HepG2 (cell line): ENCODE measurements at regions not wholly inside any gene's neighbourhood (a gene's known extent, or its start where the extent isn't known, plus 50 kb on each side); places are given as distances from the start of the nearest gene placed in this dataset.

Experiments
- ATAC-seq: fragments of 200-7000 bp; cut with Tn5 transposase; 3 replicates; pipeline ENCODE4 v1.9.1; 2020; ENCODE audit warnings: mild to moderate bottlenecking, moderate library complexity
- BruUV-seq: library from RNA; stranded (reverse); fragments of 400-500 nt; replicated peaks from 2 replicates; lab custom pipeline; 2021; lab: Mats Ljungman, UMichigan
- CTCF ChIA-PET: fragments of 300-600 bp; formaldehyde crosslinking; extraction: SDS; loops from one replicate; lab custom pipeline; 2021; ENCODE audit warnings: low total read pairs, inconsistent platforms, low intra/inter-chr PET ratio; lab: Yijun Ruan, JAX
- POLR2A ChIA-PET: fragments of 350-600 bp; sonication (Branson Sonifier 250); formaldehyde crosslinking; loops from one replicate; lab custom pipeline; 2020; ENCODE audit warnings: antibody characterized with exemption, inconsistent platforms; lab: Yijun Ruan, JAX
- DNase-seq: peaks from one replicate; pipeline ENCODE4 v3.0.0-alpha.2; 2015; ENCODE audit warnings: low spot score
- FAIRE-seq: peaks from 3 replicates; lab custom pipeline; 2011; peaks lifted over from hg19 to GRCh38; lab: Jason Lieb, UNC
- H2AFZ ChIP-seq: one replicate; pipeline ENCODE4 v1.6.1; 2011; ENCODE audit warnings: low read length, inconsistent platforms
- H3K27ac ChIP-seq: fragments of 300-600 bp; 3 replicates; pipeline ENCODE4 v1.8.0; 2011; ENCODE audit warnings: mixed run types, mild to moderate bottlenecking, mixed read lengths, low read length, inconsistent platforms; ENCODE audit not compliant: insufficient read depth; ENCODE audit errors: extremely low read length
- H3K27me3 ChIP-seq, 2 experiments: fragments of 200-600 bp in 1 of 2; 2 replicates in 1 of 2; 3 replicates in 1 of 2; pipeline versions ENCODE4 v1.6.0 to v1.8.0; 2011; ENCODE audit warnings: low read length in 2 of 2, mild to moderate bottlenecking in 2 of 2, moderate library complexity in 2 of 2, inconsistent platforms in 1 of 2; ENCODE audit not compliant: insufficient read depth in 2 of 2, control insufficient read depth in 1 of 2
- H3K36me3 ChIP-seq, 2 experiments: fragments of 200-600 bp in 1 of 2; replicated peaks in 1 of 2; 2 replicates in 1 of 2; 3 replicates in 1 of 2; pipeline versions ENCODE4 v1.5.1 to v1.8.0; 2011; ENCODE audit warnings: low read length in 2 of 2, inconsistent platforms in 1 of 2; ENCODE audit not compliant: insufficient read depth in 2 of 2, control insufficient read depth in 1 of 2
- H3K4me1 ChIP-seq: 2 replicates; pipeline ENCODE4 v1.5.1; 2012; ENCODE audit warnings: low read length, inconsistent platforms; ENCODE audit not compliant: insufficient read depth
- H3K4me2 ChIP-seq: 2 replicates; pipeline ENCODE4 v1.6.0; 2011; ENCODE audit warnings: low read depth, low read length, inconsistent platforms
- H3K4me3 ChIP-seq, 3 experiments: fragments of 200-600 bp in 1 of 3; sonication (generic), shearing (Covaris generic) in 1 of 3; replicated peaks in 1 of 3; 2 replicates each; pipeline ENCODE4 v1.5.1; 2011 to 2016; ENCODE audit warnings: low read length in 3 of 3, inconsistent platforms in 2 of 3, low read depth in 2 of 3, mild to moderate bottlenecking in 2 of 3, control low read depth in 1 of 3, mixed read lengths in 1 of 3; ENCODE audit not compliant: insufficient read depth in 1 of 3
- H3K79me2 ChIP-seq: one replicate; pipeline ENCODE4 v1.6.1; 2011; ENCODE audit warnings: low read length, inconsistent platforms; ENCODE audit not compliant: insufficient read depth
- H3K9ac ChIP-seq: 2 replicates; pipeline ENCODE4 v1.6.0; 2011; ENCODE audit warnings: mild to moderate bottlenecking, low read depth, low read length, inconsistent platforms; ENCODE audit not compliant: insufficient read depth
- H3K9me3 ChIP-seq: 2 replicates; pipeline ENCODE4 v1.5.1; 2012; ENCODE audit warnings: mild to moderate bottlenecking, low read length
- H4K20me1 ChIP-seq: 2 replicates; pipeline ENCODE4 v1.6.0; 2011; ENCODE audit warnings: inconsistent platforms, mild to moderate bottlenecking, low read length, moderate library complexity; ENCODE audit not compliant: insufficient read depth
- AGO1 ChIP-seq: fragments of 200-400 bp; formaldehyde crosslinking; IDR thresholded peaks from 2 replicates; pipeline ENCODE4 v1.6.1; 2017; ENCODE audit warnings: mild to moderate bottlenecking, low read depth, low read length, moderate library complexity; ENCODE audit not compliant: poor library complexity, severe bottlenecking
- CREM ChIP-seq, 2 experiments: sonication (generic) in 1 of 2; formaldehyde crosslinking in 1 of 2; IDR thresholded peaks; 2 replicates each; pipeline versions ENCODE4 v1.4.0 to v1.6.1; 2016 to 2020; ENCODE audit warnings: antibody characterized with exemption in 1 of 2, mild to moderate bottlenecking in 1 of 2, missing genetic modification reagents in 1 of 2
- DMAP1 ChIP-seq: IDR thresholded peaks from 2 replicates; pipeline ENCODE4 v1.6.1; 2016
- GTF2F1 ChIP-seq: fragments of 150-350 bp; IDR thresholded peaks from 2 replicates; pipeline ENCODE4 v1.6.1; 2014; ENCODE audit warnings: low read length
- GZF1 ChIP-seq: sonication (generic); formaldehyde crosslinking; IDR thresholded peaks from 2 replicates; pipeline ENCODE4 v1.5.1; 2020; ENCODE audit warnings: mild to moderate bottlenecking, missing genetic modification reagents
- HCFC1 ChIP-seq: fragments of 150-350 bp; IDR thresholded peaks from 2 replicates; pipeline ENCODE4 v1.6.1; 2014; ENCODE audit warnings: low read depth, low read length
- HNF4A ChIP-seq: sonication (generic); formaldehyde crosslinking; IDR thresholded peaks from 2 replicates; pipeline ENCODE4 v1.4.0; 2020; ENCODE audit warnings: missing genetic modification reagents
- HNRNPUL1 ChIP-seq: fragments of 200-400 bp; formaldehyde crosslinking; IDR thresholded peaks from 2 replicates; pipeline ENCODE4 v1.6.1; 2017; ENCODE audit warnings: low read depth, mild to moderate bottlenecking, low read length, moderate library complexity
- MLLT10 ChIP-seq: sonication (generic); formaldehyde crosslinking; IDR thresholded peaks from 2 replicates; pipeline ENCODE4 v1.4.0; 2020; ENCODE audit warnings: missing genetic modification reagents
- NFKB2 ChIP-seq: sonication (generic); formaldehyde crosslinking; IDR thresholded peaks from 2 replicates; pipeline ENCODE4 v1.4.0; 2020; ENCODE audit warnings: missing genetic modification reagents, borderline replicate concordance
- SMC3 ChIP-seq: IDR thresholded peaks from 2 replicates; pipeline ENCODE4 v1.6.1; 2011; ENCODE audit warnings: low read length, improper control_type of control experiment
- SP140L ChIP-seq: sonication (generic); formaldehyde crosslinking; IDR thresholded peaks from 2 replicates; pipeline ENCODE4 v1.4.0; 2020; ENCODE audit warnings: missing genetic modification reagents, borderline replicate concordance
- SPEN ChIP-seq: sonication (generic); formaldehyde crosslinking; IDR thresholded peaks from 2 replicates; pipeline ENCODE4 v1.5.1; 2020; ENCODE audit warnings: low read depth, mild to moderate bottlenecking, missing genetic modification reagents
- ZFY ChIP-seq: sonication (generic); formaldehyde crosslinking; IDR thresholded peaks from 2 replicates; pipeline ENCODE4 v1.4.0; 2020; ENCODE audit warnings: missing genetic modification reagents
- ZNF337 ChIP-seq: sonication (generic); formaldehyde crosslinking; IDR thresholded peaks from 2 replicates; pipeline ENCODE4 v1.5.1; 2020; ENCODE audit warnings: missing genetic modification reagents, low read depth, mild to moderate bottlenecking, borderline replicate concordance
- ZNF619 ChIP-seq: sonication (generic); formaldehyde crosslinking; IDR thresholded peaks from 2 replicates; pipeline ENCODE4 v1.4.0; 2020; ENCODE audit warnings: mild to moderate bottlenecking, missing genetic modification reagents
- ZSCAN9 ChIP-seq: IDR thresholded peaks from 2 replicates; pipeline ENCODE4 v1.6.1; 2016; ENCODE audit warnings: borderline replicate concordance
- whole genome bisulfite sequencing: methylation state at CpG from one replicate; pipeline ENCODE4 v1.1.6; 2017; ENCODE audit warnings: low lambda C conversion rate; 5-methylcytosine and 5-hydroxymethylcytosine counted together
- in situ Hi-C: cut with HindIII; loops from 2 replicates; pipeline ENCODE4 v1.10.0; 2017; ENCODE audit warnings: low pct_unique_long_range_greater_than_20kb; ENCODE audit not compliant: extremely low pct_ligation_motif_present
- intact Hi-C: fragments of 100-400 bp; cut with micrococcal nuclease; formaldehyde crosslinking; loops from one replicate; pipeline ENCODE4 v1.10.0; 2022; ENCODE audit not compliant: unreplicated experiment
- TF ChIP-seq, protein P1 (sequence below): IDR thresholded peaks from 2 replicates; pipeline ENCODE4 v1.6.1; 2016; ENCODE audit warnings: missing compliant biosample characterization, missing genetic modification reagents, borderline replicate concordance
- TF ChIP-seq, protein P2 (sequence below): IDR thresholded peaks from 2 replicates; pipeline ENCODE4 v1.6.1; 2012; ENCODE audit warnings: low read depth, low read length, improper control_type of control experiment

DNA sequence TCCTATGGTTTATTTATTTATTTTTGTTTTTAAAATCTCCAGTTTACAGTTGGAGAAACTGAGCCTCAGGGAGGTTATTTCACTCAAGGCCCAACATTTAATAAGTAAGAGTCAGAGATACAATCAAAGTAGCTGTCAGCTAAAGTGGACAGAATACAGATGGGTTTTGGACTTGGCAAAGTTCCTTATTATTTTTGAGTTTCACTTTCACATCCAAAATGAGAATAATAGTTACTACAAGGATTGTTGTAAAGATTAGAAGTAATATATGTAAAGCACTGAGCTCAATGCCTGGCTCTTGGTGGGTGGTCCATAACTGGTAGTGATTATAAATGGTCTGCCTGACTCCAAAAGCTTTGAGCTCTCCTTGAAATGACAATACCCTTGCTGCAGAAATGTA lies 87.5 kb upstream of the SESN3 start:
- Histone ChIP-seq H3K4me1 (no peaks in the 10 kb centered on the region), H3K27ac (no peak overlapping the region), H4K20me1 (no peaks in the 10 kb centered on the region), H3K9me3 (no peaks in the 10 kb centered on the region), H3K27me3 (no peaks in the 10 kb centered on the region), H3K79me2 (no peaks in the 10 kb centered on the region), H3K4me2 (no peak overlapping the region), H2AFZ (no peak overlapping the region), H3K4me3 (no peak overlapping the region), H3K9ac (no peak overlapping the region), H3K36me3 (no peaks in the 10 kb centered on the region)
- no peak for TF ChIP-seq HNF4A (CRISPR knock-in tag)
- no peak for TF ChIP-seq DMAP1 (CRISPR knock-in tag)
- no peak for TF ChIP-seq ZNF619
- no peak for TF ChIP-seq AGO1
- TF ChIP-seq CREM (IDR thresholded peaks at IDR 0.05), result no peak
- TF ChIP-seq CREM (CRISPR knock-in tag; IDR thresholded peaks at IDR 0.05), result no peak
- no peak for TF ChIP-seq GTF2F1
- ChIA-PET CTCF (no interaction called here), POLR2A (no interaction called here)
- no TSS peak for BruUV-seq
- intact Hi-C loops, result no loop called here
- in situ Hi-C loops, result no loop called here
- FAIRE-seq (no peak), DNase-seq (no peak), ATAC-seq (no peak)

DNA sequence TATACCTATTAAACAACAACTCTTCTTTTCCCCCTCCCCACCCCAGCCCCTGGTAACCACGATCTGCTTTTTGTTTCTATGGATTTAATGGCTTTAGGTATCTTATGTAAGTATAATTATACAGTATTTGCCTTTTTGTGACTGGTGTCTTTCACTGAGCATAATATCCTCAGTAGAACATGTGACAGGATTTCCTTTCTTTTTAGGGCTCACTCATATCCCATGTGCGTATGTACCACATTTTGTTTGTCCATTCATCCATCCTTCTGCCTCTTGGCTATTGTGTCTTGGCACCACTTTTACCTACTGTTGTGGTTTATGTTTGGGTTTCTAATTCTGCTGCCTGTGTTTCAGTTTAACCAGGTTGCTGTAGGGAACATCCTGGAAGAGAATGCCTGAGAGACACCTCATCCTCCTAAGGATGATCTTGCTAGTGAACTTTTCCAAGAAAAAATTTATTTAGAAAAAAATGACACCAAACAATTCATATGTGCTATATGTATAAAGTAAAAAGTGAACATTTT lies 77.6 kb upstream of the SESN3 start:
- Histone ChIP-seq H2AFZ (no peak overlapping the region), H3K79me2 (no peaks in the 10 kb centered on the region), H3K27me3 (no peaks in the 10 kb centered on the region), H3K36me3 (no peaks in the 10 kb centered on the region), H3K4me2 (no peak overlapping the region), H3K4me3 (no peak overlapping the region), H3K9ac (no peak overlapping the region), H4K20me1 (no peaks in the 10 kb centered on the region), H3K27ac (no peak overlapping the region), H3K4me1 (no peaks in the 10 kb centered on the region), H3K9me3 (no peaks in the 10 kb centered on the region)
- no peak for ATAC-seq
- BruUV-seq, result no TSS peak
- ChIA-PET CTCF (no interaction called here), POLR2A (no interaction called here)
- DNase-seq, result no peak
- in situ Hi-C loops (no loop called here), intact Hi-C loops (no loop called here)
- WGBS, result 30% methylated on average over 2 of the region's 2 CpGs
- no peak for FAIRE-seq
- TF ChIP-seq, protein P1, sequence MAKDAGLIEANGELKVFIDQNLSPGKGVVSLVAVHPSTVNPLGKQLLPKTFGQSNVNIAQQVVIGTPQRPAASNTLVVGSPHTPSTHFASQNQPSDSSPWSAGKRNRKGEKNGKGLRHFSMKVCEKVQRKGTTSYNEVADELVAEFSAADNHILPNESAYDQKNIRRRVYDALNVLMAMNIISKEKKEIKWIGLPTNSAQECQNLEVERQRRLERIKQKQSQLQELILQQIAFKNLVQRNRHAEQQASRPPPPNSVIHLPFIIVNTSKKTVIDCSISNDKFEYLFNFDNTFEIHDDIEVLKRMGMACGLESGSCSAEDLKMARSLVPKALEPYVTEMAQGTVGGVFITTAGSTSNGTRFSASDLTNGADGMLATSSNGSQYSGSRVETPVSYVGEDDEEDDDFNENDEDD (CRISPR knock-in tag), result no peak
- no peak for TF ChIP-seq ZNF337 (CRISPR knock-in tag)
- no peak for TF ChIP-seq SMC3
- TF ChIP-seq ZFY (CRISPR knock-in tag), result no peak
- TF ChIP-seq, protein P2, sequence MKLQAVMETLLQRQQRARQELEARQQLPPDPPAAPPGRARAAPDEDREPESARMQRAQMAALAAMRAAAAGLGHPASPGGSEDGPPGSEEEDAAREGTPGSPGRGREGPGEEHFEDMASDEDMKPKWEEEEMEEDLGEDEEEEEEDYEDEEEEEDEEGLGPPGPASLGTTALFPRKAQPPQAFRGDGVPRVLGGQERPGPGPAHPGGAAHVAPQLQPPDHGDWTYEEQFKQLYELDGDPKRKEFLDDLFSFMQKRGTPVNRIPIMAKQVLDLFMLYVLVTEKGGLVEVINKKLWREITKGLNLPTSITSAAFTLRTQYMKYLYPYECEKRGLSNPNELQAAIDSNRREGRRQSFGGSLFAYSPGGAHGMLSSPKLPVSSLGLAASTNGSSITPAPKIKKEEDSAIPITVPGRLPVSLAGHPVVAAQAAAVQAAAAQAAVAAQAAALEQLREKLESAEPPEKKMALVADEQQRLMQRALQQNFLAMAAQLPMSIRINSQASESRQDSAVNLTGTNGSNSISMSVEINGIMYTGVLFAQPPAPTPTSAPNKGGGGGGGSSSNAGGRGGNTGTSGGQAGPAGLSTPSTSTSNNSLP, result no peak
- TF ChIP-seq SP140L (CRISPR knock-in tag), result no peak
- TF ChIP-seq HCFC1, result no peak
- TF ChIP-seq GZF1 (CRISPR knock-in tag), result no peak
- no peak for TF ChIP-seq SPEN (CRISPR knock-in tag)
- TF ChIP-seq NFKB2 (CRISPR knock-in tag), result no peak
- no peak for TF ChIP-seq ZSCAN9
- TF ChIP-seq HNRNPUL1, result no peak
- no peak for TF ChIP-seq MLLT10 (CRISPR knock-in tag)
